ENCODE measurements at regions not wholly inside any gene's neighbourhood (a gene's known extent, or its start where the extent isn't known, plus 50 kb on each side); places are given as distances from the start of the nearest gene placed in this dataset.

DNA sequence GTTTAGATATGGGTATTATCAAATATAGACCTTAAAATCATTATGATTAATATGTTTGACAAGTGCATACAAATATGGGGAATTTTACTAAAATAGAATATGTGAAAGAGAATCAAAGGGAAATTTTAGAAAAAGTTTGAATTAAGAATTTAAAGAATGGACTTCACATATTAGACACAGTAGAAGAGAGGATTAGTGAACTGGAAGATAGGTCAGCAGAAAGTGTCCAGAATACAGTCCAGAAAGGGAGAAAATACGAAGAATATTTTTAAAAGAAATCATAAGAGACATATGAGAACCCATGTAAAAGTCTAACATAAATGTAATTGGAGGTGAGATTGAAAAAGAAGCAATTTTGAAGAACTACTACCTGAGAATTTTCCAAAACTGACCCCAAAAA lies 139.9 kb downstream of the DTWD1 start:
- no peak for TF ChIP-seq CTCF (IDR thresholded peaks at IDR 0.05)
- TF ChIP-seq POLR2AphosphoS5 (IDR thresholded peaks at IDR 0.05): no peak
- TF ChIP-seq EP300 (IDR thresholded peaks at IDR 0.05): no peak
